ENCODE measurements at regions not wholly inside any gene's neighbourhood (a gene's known extent, or its start where the extent isn't known, plus 50 kb on each side); places are given as distances from the start of the nearest gene placed in this dataset.

DNA sequence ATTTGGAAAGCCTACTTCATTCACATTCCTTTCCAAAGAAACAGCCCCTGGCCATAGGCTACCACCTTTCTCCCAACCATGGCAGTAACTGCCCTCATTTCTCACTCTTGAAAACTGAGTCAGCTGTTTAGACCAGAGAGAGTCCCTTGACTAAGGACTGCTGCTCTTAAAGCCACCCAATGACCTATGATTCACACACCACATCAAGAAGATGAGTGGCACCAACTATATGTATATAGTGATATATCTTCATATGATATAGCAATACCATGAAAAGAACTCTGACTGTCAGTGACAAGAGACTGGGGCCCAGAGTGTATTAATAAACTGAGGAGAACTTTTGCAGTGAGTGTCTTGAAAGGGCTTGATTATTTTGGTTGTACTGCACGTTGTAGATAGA is 404.5 kb upstream of the ASIC2 start:
- TF ChIP-seq, protein P1, sequence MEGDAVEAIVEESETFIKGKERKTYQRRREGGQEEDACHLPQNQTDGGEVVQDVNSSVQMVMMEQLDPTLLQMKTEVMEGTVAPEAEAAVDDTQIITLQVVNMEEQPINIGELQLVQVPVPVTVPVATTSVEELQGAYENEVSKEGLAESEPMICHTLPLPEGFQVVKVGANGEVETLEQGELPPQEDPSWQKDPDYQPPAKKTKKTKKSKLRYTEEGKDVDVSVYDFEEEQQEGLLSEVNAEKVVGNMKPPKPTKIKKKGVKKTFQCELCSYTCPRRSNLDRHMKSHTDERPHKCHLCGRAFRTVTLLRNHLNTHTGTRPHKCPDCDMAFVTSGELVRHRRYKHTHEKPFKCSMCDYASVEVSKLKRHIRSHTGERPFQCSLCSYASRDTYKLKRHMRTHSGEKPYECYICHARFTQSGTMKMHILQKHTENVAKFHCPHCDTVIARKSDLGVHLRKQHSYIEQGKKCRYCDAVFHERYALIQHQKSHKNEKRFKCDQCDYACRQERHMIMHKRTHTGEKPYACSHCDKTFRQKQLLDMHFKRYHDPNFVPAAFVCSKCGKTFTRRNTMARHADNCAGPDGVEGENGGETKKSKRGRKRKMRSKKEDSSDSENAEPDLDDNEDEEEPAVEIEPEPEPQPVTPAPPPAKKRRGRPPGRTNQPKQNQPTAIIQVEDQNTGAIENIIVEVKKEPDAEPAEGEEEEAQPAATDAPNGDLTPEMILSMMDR (IDR thresholded peaks at IDR 0.05): no peak
- no peak for TF ChIP-seq POLR2A (IDR thresholded peaks at IDR 0.05)

Measured in esophagus squamous epithelium (tissue), 4 donors.